Cardiac muscle cell (in vitro differentiated cells and primary cell): ENCODE measurements at regions not wholly inside any gene's neighbourhood (a gene's known extent, or its start where the extent isn't known, plus 50 kb on each side); places are given as distances from the start of the nearest gene placed in this dataset.
A peak's percentile ranks its signal among the peaks of the same experiment; 100 is the strongest.

Experiments used
- DNase-seq, 2 donors: peaks; one replicate each; pipeline versions ENCODE4 v3.0.0 to v3.0.0-alpha.2; 2010 to 2017; ENCODE audit warnings: low read depth in 1 of 2, low spot score in 1 of 2
- H3K27ac ChIP-seq: fragments of 200-600 bp; sonication (generic); 2 replicates; pipeline ENCODE4 v1.5.1; 2016
- H3K27me3 ChIP-seq: fragments of 200-600 bp; sonication (generic); 2 replicates; pipeline ENCODE4 v1.6.0; 2016; ENCODE audit warnings: control low read depth
- H3K36me3 ChIP-seq: fragments of 200-600 bp; sonication (generic); 2 replicates; pipeline ENCODE4 v1.5.1; 2016; ENCODE audit warnings: control low read depth
- H3K4me1 ChIP-seq: fragments of 200-600 bp; sonication (generic); 2 replicates; pipeline ENCODE4 v1.8.1; 2017; ENCODE audit warnings: low read depth, mild to moderate bottlenecking, mixed run types
- H3K4me3 ChIP-seq: fragments of 200-600 bp; sonication (generic); 2 replicates; pipeline ENCODE4 v1.5.1; 2016; ENCODE audit warnings: mild to moderate bottlenecking
- H3K9me3 ChIP-seq: fragments of 200-600 bp; sonication (generic); 2 replicates; pipeline ENCODE4 v1.5.1; 2017; ENCODE audit warnings: low read depth, mild to moderate bottlenecking, control low read depth
- CTCF ChIP-seq: IDR thresholded peaks from 2 replicates; pipeline ENCODE4 v1.5.1; 2012; ENCODE audit warnings: low read depth, mild to moderate bottlenecking, low read length

DNA sequence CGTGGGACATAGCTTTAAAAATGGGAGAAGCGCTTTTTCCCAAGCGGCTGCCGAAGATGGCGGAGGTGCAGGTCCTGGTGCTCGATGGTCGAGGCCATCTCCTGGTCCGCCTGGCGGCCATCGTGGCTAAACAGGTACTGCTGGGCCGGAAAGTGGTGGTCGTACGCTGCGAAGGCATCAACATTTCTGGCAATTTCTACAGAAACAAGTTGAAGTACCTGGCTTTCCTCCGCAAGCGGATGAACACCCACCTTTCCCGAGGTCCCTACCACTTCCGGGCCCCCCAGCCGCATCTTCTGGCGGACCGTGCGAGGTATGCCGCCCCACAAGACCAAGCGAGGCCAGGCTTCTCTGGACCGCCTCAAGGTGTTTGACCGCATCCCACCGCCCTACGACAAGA is 245.5 kb downstream of the MRPL39 start:
- no peaks in the 10 kb centered on the region for H3K4me1 ChIP-seq
- no peak for TF ChIP-seq CTCF
- H3K4me3 ChIP-seq, result no peak overlapping the region
- H3K36me3 ChIP-seq, result no peaks in the 10 kb centered on the region
- no peaks in the 10 kb centered on the region for H3K27me3 ChIP-seq
- no peak for DNase-seq
- H3K27ac ChIP-seq, result no peak overlapping the region
- H3K9me3 ChIP-seq, result no peaks in the 10 kb centered on the region

- H3K9me3 ChIP-seq, result no peaks in the 10 kb centered on the region
- no peak for TF ChIP-seq CTCF
- H3K27ac ChIP-seq, result no peak overlapping the region
- no peak overlapping the region for H3K4me3 ChIP-seq
- H3K4me1 ChIP-seq, result no peaks in the 10 kb centered on the region
- no peak for DNase-seq
- no peaks in the 10 kb centered on the region for H3K36me3 ChIP-seq
- no peaks in the 10 kb centered on the region for H3K27me3 ChIP-seq
Observed at GRCh38 chr21:25361097-25361496, 246.2 kb downstream of the MRPL39 start.

GRCh38 chr21:25360593-25360992 is 246.7 kb downstream of the MRPL39 start:
- Histone ChIP-seq H3K4me3 (no peak overlapping the region), H3K9me3 (no peaks in the 10 kb centered on the region), H3K27ac (no peak overlapping the region), H3K36me3 (no peaks in the 10 kb centered on the region), H3K27me3 (no peaks in the 10 kb centered on the region), H3K4me1 (no peaks in the 10 kb centered on the region)
- DNase-seq, result no peak
- peak; percentile 22 for TF ChIP-seq CTCF

DNA sequence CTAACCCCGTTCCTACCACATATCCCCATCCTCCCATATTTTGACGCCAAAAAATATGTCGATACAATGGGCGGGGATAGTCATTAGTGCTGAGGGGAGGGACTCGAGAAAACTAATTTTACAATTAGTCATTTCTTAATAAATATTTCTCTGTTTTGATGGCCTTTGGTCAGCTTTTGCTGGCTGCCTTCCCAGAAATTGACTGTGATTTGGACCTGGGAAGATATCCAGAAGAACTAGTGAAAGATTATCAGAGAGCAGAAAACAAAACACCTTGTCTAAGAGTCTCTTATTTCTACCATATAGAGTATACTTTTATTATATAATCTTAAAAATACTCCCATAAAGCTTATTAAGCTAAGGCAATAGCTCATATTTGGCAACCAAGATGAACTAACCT is 247.6 kb downstream of the MRPL39 start:
- no peaks in the 10 kb centered on the region for H3K9me3 ChIP-seq
- H3K4me3 ChIP-seq, result no peak overlapping the region
- DNase-seq, result no peak
- no peaks in the 10 kb centered on the region for H3K36me3 ChIP-seq
- no peak overlapping the region for H3K27ac ChIP-seq
- TF ChIP-seq CTCF, result no peak
- H3K4me1 ChIP-seq, result no peaks in the 10 kb centered on the region
- H3K27me3 ChIP-seq, result no peaks in the 10 kb centered on the region

GRCh38 chr21:25350056-25350455 is 257.2 kb downstream of the MRPL39 start:
- DNase-seq, result peak; percentile 26 to 49
- Histone ChIP-seq H3K9me3 (no peaks in the 10 kb centered on the region), H3K4me1 (no peaks in the 10 kb centered on the region), H3K27me3 (no peaks in the 10 kb centered on the region), H3K27ac (no peak overlapping the region), H3K36me3 (no peaks in the 10 kb centered on the region), H3K4me3 (no peak overlapping the region)
- peak; percentile 65 for TF ChIP-seq CTCF
